Endometrium (tissue), 2 donors: ENCODE measurements at regions not wholly inside any gene's neighbourhood (a gene's known extent, or its start where the extent isn't known, plus 50 kb on each side); places are given as distances from the start of the nearest gene placed in this dataset.

Source experiments
- FAIRE-seq: peaks from 2 replicates; lab custom pipeline; 2012; peaks lifted over from hg19 to GRCh38; lab: Jason Lieb, UNC
- donor health status: control.
- donor health status: control.

GRCh38 chr1:43008115-43009060 is 49.7 kb upstream of the SLC2A1 start:
- no peak for FAIRE-seq
